ENCODE measurements at regions not wholly inside any gene's neighbourhood (a gene's known extent, or its start where the extent isn't known, plus 50 kb on each side); places are given as distances from the start of the nearest gene placed in this dataset.

DNA sequence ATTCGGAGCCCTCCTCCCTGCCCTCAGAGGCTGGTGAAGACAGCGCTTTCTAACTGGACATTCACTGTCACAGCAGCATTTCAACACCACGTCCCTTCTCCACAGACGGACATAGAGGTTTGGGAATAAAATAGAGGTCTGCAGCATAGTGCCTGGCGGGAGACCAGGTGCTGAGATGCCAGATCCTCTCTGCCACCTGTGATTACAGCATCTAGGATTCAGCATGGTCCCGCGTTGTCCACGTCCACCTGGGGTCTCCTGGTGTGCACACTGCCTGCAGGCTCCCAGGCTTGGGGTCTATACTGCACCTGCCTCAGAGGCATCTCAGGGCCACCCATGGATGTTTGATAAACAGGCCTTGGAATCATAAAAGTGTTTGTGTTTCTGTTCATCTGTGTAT lies 175.5 kb downstream of the TMEM18 start:
- CTCF ChIA-PET (ENCODE audit: partially characterized antibody) = interaction anchor here (0.7 to 2.3 kb wide), 10 partner anchors 10 to 204 kb away, joined by 3 to 7 read pairs (median 4); no protein-coding TSS in a partner anchor
- 90% methylated on average over 8 of the region's 8 CpGs; no CpG with 5 or more reads in 1 of the 2 experiments for WGBS, 2 experiments (ENCODE audit: extremely low coverage in 1 of 2, insufficient coverage in 1 of 2, insufficient read length in 1 of 2, insufficient replicate concordance in 2 of 2, low coverage in 1 of 2, low lambda C conversion rate in 2 of 2, missing lambda C conversion rate in 1 of 2)

More for the DNA sequence above, 175.5 kb downstream of the TMEM18 start:
- Histone ChIP-seq H4K20me1 (replicated peaks in 1 of 2; ENCODE audit: control insufficient read depth in 1 of 2, insufficient read depth in 2 of 2, low read length in 2 of 2) (no peaks in the 10 kb centered on the region), H2BK120ac (replicated peaks; ENCODE audit: low read depth, low read length) (no peak overlapping the region), H3K27ac (ENCODE audit: low read depth, low read length) (no peak overlapping the region), H3K79me2 (ENCODE audit: control insufficient read depth in 1 of 2, insufficient read depth in 2 of 2, low read length in 2 of 2) (no peaks in the 10 kb centered on the region), H2BK5ac (ENCODE audit: low read depth, low read length) (no peak overlapping the region), H3K9ac (replicated peaks in 1 of 4; ENCODE audit: extremely low read depth in 1 of 4, low read depth in 3 of 4, low read length in 3 of 4) (no peak overlapping the region), H2BK20ac (ENCODE audit: low read length) (no peak overlapping the region), H3K23ac (ENCODE audit: insufficient read length) (no peak overlapping the region), H3K18ac (ENCODE audit: extremely low read depth, low read length) (no peak overlapping the region), H3K56ac (replicated peaks; ENCODE audit: insufficient read length, low read depth, low read length) (no peak overlapping the region), H4K8ac (ENCODE audit: extremely low read depth, insufficient read depth, low read length) (no peak overlapping the region), H2AFZ (ENCODE audit: low read length) (no peak overlapping the region), H3K4me2 (ENCODE audit: insufficient read depth in 1 of 2, low read depth in 2 of 2, low read length in 2 of 2) (no peak overlapping the region), H3K4ac (replicated peaks; ENCODE audit: insufficient read length, low read depth, low read length) (no peak overlapping the region), H2BK15ac (ENCODE audit: low read length) (no peak overlapping the region), H3K9me3 (ENCODE audit: insufficient read depth in 2 of 2, low read depth in 1 of 2, low read length in 1 of 2) (no peaks in the 10 kb centered on the region), H3K23me2 (ENCODE audit: low read depth, low read length) (no peaks in the 10 kb centered on the region), H3K4me3 (ENCODE audit: extremely low read depth in 1 of 4, insufficient read depth in 2 of 4, low read depth in 3 of 4, low read length in 4 of 4) (no peak overlapping the region), H3K79me1 (ENCODE audit: low read depth, low read length) (no peaks in the 10 kb centered on the region), H3K4me1 (replicated peaks in 1 of 4; ENCODE audit: control insufficient read depth in 3 of 4, insufficient read depth in 4 of 4, low read length in 3 of 4) (peaks cover 0 to 10% (median 6%) of the 10 kb centered on the region in 4 experiments; a peak in 5 of 7 replicates), H4K91ac (replicated peaks; ENCODE audit: insufficient read length, low read length) (no peak overlapping the region), H3K36me3 (ENCODE audit: control insufficient read depth in 2 of 4, insufficient read depth in 4 of 4, low read length in 3 of 4) (no peaks in the 10 kb centered on the region), H4K5ac (ENCODE audit: insufficient read length, low read depth, low read length) (no peak overlapping the region), H2AK5ac (ENCODE audit: low read depth, low read length) (no peak overlapping the region), H3K27me3 (replicated peaks in 1 of 4; ENCODE audit: control insufficient read depth in 3 of 4, extremely low read depth in 1 of 4, insufficient read depth in 3 of 4, low read length in 3 of 4) (peaks cover 0 to 2% (median under 1%) of the 10 kb centered on the region in 4 experiments; a peak in 1 of 7 replicates), H2BK12ac (ENCODE audit: low read depth, low read length) (no peak overlapping the region), H3K14ac (ENCODE audit: insufficient read length) (no peak overlapping the region)
- POLR2A ChIA-PET (ENCODE audit: partially characterized antibody) = no interaction called here
- FAIRE-seq = no peak
- TF ChIP-seq TAF7 (optimal IDR thresholded peaks at IDR 0.05; ENCODE audit: borderline replicate concordance, low read depth, low read length) = no peak
- no peak for TF ChIP-seq RXRA (IDR thresholded peaks at IDR 0.05; ENCODE audit: insufficient read depth, low read depth, low read length)
- peak in 1 of 2 experiments; percentile 37 for DNase-seq (ENCODE audit: low read depth in 1 of 2, low spot score in 2 of 2)
